HG03565 (cell line): ENCODE measurements at regions not wholly inside any gene's neighbourhood (a gene's known extent, or its start where the extent isn't known, plus 50 kb on each side); places are given as distances from the start of the nearest gene placed in this dataset.

Source experiments
- ATAC-seq: cut with Tn5 transposase; IDR thresholded peaks from one replicate; pipeline ENCODE4 v1.9.1; 2021; ENCODE audit warnings: mild to moderate bottlenecking, moderate library complexity; ENCODE audit not compliant: unreplicated experiment

GRCh38 chr20:58092353-58092752 is 136.1 kb downstream of the ANKRD60 start:
- no peak for ATAC-seq

- no peak for ATAC-seq
Observed at GRCh38 chr20:58091810-58092209, 136.6 kb downstream of the ANKRD60 start.

GRCh38 chr20:58090161-58090560 is 138.3 kb downstream of the ANKRD60 start:
- no peak for ATAC-seq

GRCh38 chr20:58088625-58089024 is 139.8 kb downstream of the ANKRD60 start:
- ATAC-seq: no peak

- no peak for ATAC-seq
Observed at GRCh38 chr20:58088105-58088504, 140.3 kb downstream of the ANKRD60 start.

- ATAC-seq: no peak
Observed at GRCh38 chr20:58087562-58087858, 140.9 kb downstream of the ANKRD60 start.

- ATAC-seq: no peak
Observed at GRCh38 chr20:58086763-58087561, 141.5 kb downstream of the ANKRD60 start.

GRCh38 chr20:58084966-58085365 is 143.5 kb downstream of the ANKRD60 start:
- no peak for ATAC-seq

GRCh38 chr20:58084566-58084965 is 143.9 kb downstream of the ANKRD60 start:
- ATAC-seq: no peak

- no peak for ATAC-seq
Observed at GRCh38 chr20:58081846-58082245, 146.6 kb downstream of the ANKRD60 start.

- ATAC-seq: no peak
Observed at GRCh38 chr20:58078741-58079522, 149.5 kb downstream of the ANKRD60 start.

- no peak for ATAC-seq
Observed at GRCh38 chr20:58077282-58077681, 151.2 kb downstream of the ANKRD60 start.

- ATAC-seq: no peak
Observed at GRCh38 chr20:58076405-58076804, 152.0 kb downstream of the ANKRD60 start.

- no peak for ATAC-seq
Observed at GRCh38 chr20:58075586-58076345, 152.7 kb downstream of the ANKRD60 start.

- ATAC-seq: no peak
Observed at GRCh38 chr20:58073945-58074856, 154.3 kb downstream of the ANKRD60 start.

GRCh38 chr20:58072695-58073671 is 155.5 kb downstream of the ANKRD60 start:
- ATAC-seq: no peak

GRCh38 chr20:58071991-58072390 is 156.5 kb downstream of the ANKRD60 start:
- no peak for ATAC-seq

- ATAC-seq: no peak
Observed at GRCh38 chr20:58071298-58071697, 157.2 kb downstream of the ANKRD60 start.

- ATAC-seq: no peak
Observed at GRCh38 chr20:58070664-58071196, 157.7 kb downstream of the ANKRD60 start.
